GM19239 (cell line): ENCODE measurements at regions not wholly inside any gene's neighbourhood (a gene's known extent, or its start where the extent isn't known, plus 50 kb on each side); places are given as distances from the start of the nearest gene placed in this dataset.

Source experiments
- DNase-seq: peaks from one replicate; pipeline ENCODE4 v3.0.0; 2011; ENCODE audit warnings: low spot score; ENCODE audit not compliant: insufficient read length
- FAIRE-seq: peaks from 2 replicates; lab custom pipeline; 2011; peaks lifted over from hg19 to GRCh38; lab: Jason Lieb, UNC

DNA sequence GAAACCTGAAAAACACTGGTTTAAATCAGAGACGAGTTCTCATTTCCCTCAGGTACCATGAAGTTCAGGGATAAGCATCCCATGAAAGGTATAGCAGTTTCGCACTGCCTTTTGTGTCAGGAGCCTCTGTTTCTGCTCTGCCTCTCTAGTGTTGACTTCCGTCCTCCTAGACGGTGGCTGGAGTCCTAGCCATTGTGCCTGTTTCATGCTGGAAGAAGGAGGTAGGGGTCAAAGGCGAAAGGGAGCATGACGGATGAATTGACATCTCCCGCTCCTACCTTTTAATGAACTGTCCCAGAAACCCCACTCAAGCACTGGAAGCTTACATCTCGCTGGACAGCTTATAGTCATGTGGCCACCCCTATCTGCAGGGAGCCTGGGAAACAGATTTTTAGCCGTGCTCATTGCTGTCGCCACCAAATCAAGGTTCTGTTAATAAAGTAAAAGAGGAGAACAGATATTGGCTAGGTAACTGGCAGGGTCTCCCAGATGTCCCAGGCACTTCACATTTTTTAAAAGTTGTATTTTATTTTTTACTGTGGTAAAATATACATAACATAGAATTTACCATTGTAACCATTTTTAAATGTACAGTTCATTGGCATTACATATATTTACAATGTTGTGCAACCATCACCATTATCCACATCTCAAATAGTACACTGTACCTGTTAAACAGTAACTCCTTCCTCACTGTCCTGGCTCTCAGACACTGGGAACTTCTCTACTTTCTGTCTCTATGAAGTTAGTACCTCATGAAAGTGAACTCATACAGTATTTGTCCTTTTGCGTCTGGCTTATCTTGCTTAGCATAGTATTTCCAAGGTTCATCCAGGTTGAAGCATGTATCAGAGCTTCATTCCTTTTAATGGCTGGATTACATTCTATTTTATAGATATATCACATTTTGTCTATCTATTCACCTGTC, 55.0 kb upstream of the CTLA4 start:
- no peak for FAIRE-seq
- no peak for DNase-seq

- no peak for FAIRE-seq
Observed at GRCh38 chr2:203813684-203814083, 53.9 kb upstream of the CTLA4 start.

DNA sequence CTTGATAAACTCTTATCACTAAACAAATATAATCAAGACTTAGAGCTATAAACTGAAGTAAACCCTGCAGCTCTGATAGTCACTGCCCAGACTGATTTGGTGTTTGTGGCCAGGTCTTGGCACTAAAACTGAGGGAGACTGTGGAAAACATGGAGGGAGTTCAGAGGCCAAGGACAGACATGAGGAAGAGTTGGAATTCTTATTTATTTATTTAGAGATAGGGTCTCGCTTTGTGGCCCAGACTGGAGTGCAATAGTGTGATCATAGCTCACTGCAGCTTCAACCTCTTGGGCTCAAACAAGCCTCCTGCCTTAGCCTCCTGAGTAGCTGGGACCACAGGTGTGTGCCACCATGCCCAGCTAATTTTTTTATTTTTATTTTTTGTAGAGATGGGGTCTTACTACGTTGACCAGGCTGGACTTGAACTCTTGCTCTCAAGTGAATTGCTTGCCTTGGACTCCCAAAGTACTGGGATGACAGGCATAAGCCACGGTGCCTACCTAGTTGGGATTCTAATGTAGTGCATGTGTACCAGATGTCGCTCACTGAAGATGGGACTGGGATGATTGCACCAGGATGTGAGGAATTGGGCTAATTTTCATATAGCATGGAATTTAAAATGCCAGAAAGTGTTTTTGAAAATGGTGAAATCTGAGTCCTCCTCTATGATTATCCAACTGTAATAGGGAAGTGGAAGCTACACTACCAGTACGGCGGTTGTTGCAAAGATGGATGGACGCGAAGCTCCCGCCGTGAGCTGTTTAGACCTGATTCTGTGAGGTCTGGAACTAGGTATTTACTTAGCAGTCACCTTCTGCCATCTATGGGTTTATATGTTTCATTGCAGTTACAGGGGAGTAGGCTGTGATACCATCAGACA, 52.7 kb upstream of the CTLA4 start:
- FAIRE-seq, result peak; percentile 86

More at GRCh38 chr2:203813684-203814083, 53.9 kb upstream of the CTLA4 start:
- DNase-seq, result no peak

DNA sequence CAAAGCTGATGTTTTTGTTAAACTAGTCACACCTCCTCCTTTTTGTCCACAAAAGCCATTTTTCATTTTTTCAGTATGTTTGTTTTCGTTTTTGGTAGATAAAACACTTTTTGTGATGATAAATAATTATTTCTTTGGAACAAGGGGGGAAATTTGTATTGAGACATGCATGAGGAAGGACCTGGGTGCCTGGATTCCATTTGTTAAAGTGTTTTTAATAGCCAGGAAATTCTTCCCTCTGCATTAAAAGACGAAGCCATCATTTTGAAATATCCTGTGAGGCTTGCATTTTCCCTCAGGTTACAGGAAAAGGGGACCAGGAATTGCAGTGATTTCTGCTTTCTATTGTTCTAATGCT, 52.1 kb upstream of the CTLA4 start:
- DNase-seq, result no peak
- FAIRE-seq, result no peak

More for the DNA sequence above, 52.7 kb upstream of the CTLA4 start:
- DNase-seq, result peak; percentile 54

- DNase-seq, result no peak
- no peak for FAIRE-seq
Observed at GRCh38 chr2:203817147-203817546, 50.4 kb upstream of the CTLA4 start.
